GM18507 (cell line): ENCODE measurements at regions not wholly inside any gene's neighbourhood (a gene's known extent, or its start where the extent isn't known, plus 50 kb on each side); places are given as distances from the start of the nearest gene placed in this dataset.

Source experiments
- DNase-seq: peaks from one replicate; pipeline ENCODE4 v3.0.0; 2011; ENCODE audit warnings: low read depth; ENCODE audit not compliant: insufficient read length; ENCODE audit errors: extremely low spot score
- FAIRE-seq: peaks from 2 replicates; lab custom pipeline; 2011; peaks lifted over from hg19 to GRCh38; lab: Jason Lieb, UNC

- DNase-seq (no peak), FAIRE-seq (no peak)
Observed at GRCh38 chr1:29985606-29985945, 737.8 kb downstream of the MATN1 start.

GRCh38 chr1:29984862-29985605 is 738.4 kb downstream of the MATN1 start:
- FAIRE-seq = no peak

GRCh38 chr1:29984166-29984861 is 739.1 kb downstream of the MATN1 start:
- no peak for DNase-seq
- FAIRE-seq = no peak

More at GRCh38 chr1:29984862-29985605, 738.4 kb downstream of the MATN1 start:
- DNase-seq = no peak

GRCh38 chr1:29983321-29983720 is 740.1 kb downstream of the MATN1 start:
- DNase-seq (no peak), FAIRE-seq (no peak)

GRCh38 chr1:29981586-29982239 is 741.7 kb downstream of the MATN1 start:
- no peak for DNase-seq
- no peak for FAIRE-seq

- FAIRE-seq (no peak), DNase-seq (no peak)
Observed at GRCh38 chr1:29977550-29977949, 741.2 kb downstream of the PTPRU start.

GRCh38 chr1:29975036-29975694 is 738.8 kb downstream of the PTPRU start:
- DNase-seq (no peak), FAIRE-seq (no peak)

GRCh38 chr1:29974316-29974724 is 738.0 kb downstream of the PTPRU start:
- DNase-seq = no peak
- no peak for FAIRE-seq

GRCh38 chr1:29973406-29973805 is 737.1 kb downstream of the PTPRU start:
- DNase-seq (no peak), FAIRE-seq (no peak)

GRCh38 chr1:29972421-29973053 is 736.2 kb downstream of the PTPRU start:
- FAIRE-seq (no peak), DNase-seq (no peak)

- DNase-seq = no peak
- FAIRE-seq = no peak
Observed at GRCh38 chr1:29971703-29972102, 735.4 kb downstream of the PTPRU start.

- FAIRE-seq = no peak
Observed at GRCh38 chr1:29970747-29971325, 734.5 kb downstream of the PTPRU start.

GRCh38 chr1:29969576-29969975 is 733.3 kb downstream of the PTPRU start:
- FAIRE-seq (no peak), DNase-seq (no peak)

More at GRCh38 chr1:29970747-29971325, 734.5 kb downstream of the PTPRU start:
- no peak for DNase-seq

GRCh38 chr1:29967261-29967660 is 730.9 kb downstream of the PTPRU start:
- FAIRE-seq (no peak), DNase-seq (no peak)

GRCh38 chr1:29966526-29967045 is 730.3 kb downstream of the PTPRU start:
- FAIRE-seq (no peak), DNase-seq (no peak)

- no peak for FAIRE-seq
Observed at GRCh38 chr1:29964718-29965533, 728.6 kb downstream of the PTPRU start.

GRCh38 chr1:29963946-29964345 is 727.6 kb downstream of the PTPRU start:
- no peak for FAIRE-seq
- no peak for DNase-seq

More at GRCh38 chr1:29964718-29965533, 728.6 kb downstream of the PTPRU start:
- DNase-seq = no peak

GRCh38 chr1:29962831-29963247 is 726.5 kb downstream of the PTPRU start:
- DNase-seq = no peak
- no peak for FAIRE-seq
